Fibroblast of lung (primary cell): ENCODE measurements at regions not wholly inside any gene's neighbourhood (a gene's known extent, or its start where the extent isn't known, plus 50 kb on each side); places are given as distances from the start of the nearest gene placed in this dataset.

ENCODE experiments used
- CTCF ChIP-seq, 2 donors: IDR thresholded peaks in 1 of 2; conservative IDR thresholded peaks in 1 of 2; 1 replicate in 1 of 2; 2 replicates in 1 of 2; pipeline ENCODE4 v1.5.1; 2011 to 2012; ENCODE audit warnings: low read length in 2 of 2, control low read depth in 1 of 2, inconsistent platforms in 1 of 2, low read depth in 1 of 2, mild to moderate bottlenecking in 1 of 2
- EZH2 ChIP-seq: IDR thresholded peaks from 2 replicates; pipeline ENCODE4 v1.5.1; 2012; ENCODE audit warnings: low read length, control low read depth, mild to moderate bottlenecking; ENCODE audit errors: missing control alignments

DNA sequence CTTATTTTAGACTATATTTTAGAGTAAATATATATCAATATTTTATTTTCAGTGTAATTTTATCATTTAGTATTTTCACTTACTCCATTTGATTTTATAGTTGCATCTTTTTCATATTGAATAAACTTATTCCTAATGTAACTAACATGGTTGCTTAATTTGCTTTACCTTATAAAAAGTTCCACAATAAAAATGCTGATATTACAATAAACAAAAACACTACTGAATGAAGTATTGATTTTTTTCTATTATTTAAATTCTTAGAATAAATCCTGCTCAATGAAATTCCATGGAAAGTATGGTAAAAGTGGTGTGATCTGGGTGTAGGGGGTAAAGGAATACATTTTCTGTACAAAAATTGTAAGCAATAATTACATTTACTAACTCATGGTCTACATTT is 2074.9 kb upstream of the C9orf72 start:
- TF ChIP-seq CTCF (conservative IDR thresholded peaks at IDR 0.05 in 1 of 2, IDR thresholded peaks at IDR 0.05 in 1 of 2; ENCODE audit: low read depth in 1 of 2, low read length in 2 of 2) (no peak), EZH2 (no peak)
